ENCODE measurements at regions not wholly inside any gene's neighbourhood (a gene's known extent, or its start where the extent isn't known, plus 50 kb on each side); places are given as distances from the start of the nearest gene placed in this dataset.

GRCh38 chr4:3850128-3850527 lies 83.9 kb downstream of the ADRA2C start:
- Histone ChIP-seq H3K27ac (no peak overlapping the region), H3K9me3 (replicated peaks in 1 of 3) (no peaks in the 10 kb centered on the region), H3K36me3 (replicated peaks in 1 of 2) (no peaks in the 10 kb centered on the region), H3K27me3 (peaks cover 6% of the 10 kb centered on the region), H3K4me1 (replicated peaks in 1 of 2) (no peaks in the 10 kb centered on the region), H3K4me3 (no peak overlapping the region)
- TF ChIP-seq POLR2A (IDR thresholded peaks at IDR 0.05) (no peak), CTCF (IDR thresholded peaks at IDR 0.05) (no peak)
- intact Hi-C loops (cut with DNase I) = no loop called here
- 83 to 100% (median 91%) methylated on average over 1 of the region's 1 CpG for WGBS, 4 donors
- DNase-seq = no peak

- intact Hi-C loops (cut with DNase I) = no loop called here
- no peak overlapping the region for H3K4me3 ChIP-seq
- H3K27me3 ChIP-seq = peaks cover 6% of the 10 kb centered on the region
- H3K36me3 ChIP-seq (replicated peaks in 1 of 2) = no peaks in the 10 kb centered on the region
- no peak for TF ChIP-seq CTCF (IDR thresholded peaks at IDR 0.05)
- no peak for TF ChIP-seq POLR2A (IDR thresholded peaks at IDR 0.05)
- WGBS, 4 donors = 47 to 61% (median 52%) methylated on average over 6 of the region's 6 CpGs
- H3K27ac ChIP-seq = no peak overlapping the region
- no peaks in the 10 kb centered on the region for H3K4me1 ChIP-seq (replicated peaks in 1 of 2)
- H3K9me3 ChIP-seq (replicated peaks in 1 of 3) = no peaks in the 10 kb centered on the region
- no peak for DNase-seq
These were observed 85.0 kb downstream of the ADRA2C start for GRCh38 chr4:3851211-3851610.

GRCh38 chr4:3851881-3852280 lies 85.7 kb downstream of the ADRA2C start:
- Histone ChIP-seq H3K4me3 (no peak overlapping the region), H3K27ac (no peak overlapping the region), H3K4me1 (replicated peaks in 1 of 2) (no peaks in the 10 kb centered on the region), H3K9me3 (replicated peaks in 1 of 3) (no peaks in the 10 kb centered on the region), H3K36me3 (replicated peaks in 1 of 2) (no peaks in the 10 kb centered on the region), H3K27me3 (peaks cover 6% of the 10 kb centered on the region)
- TF ChIP-seq CTCF (IDR thresholded peaks at IDR 0.05) = no peak
- no peak for TF ChIP-seq POLR2A (IDR thresholded peaks at IDR 0.05)
- DNase-seq = no peak
- 59 to 66% (median 64%) methylated on average over 3 to 10 of the region's 10 CpGs for WGBS, 4 donors
- intact Hi-C loops (cut with DNase I) = no loop called here

- H3K27me3 ChIP-seq = peaks cover 6% of the 10 kb centered on the region
- H3K4me3 ChIP-seq = no peak overlapping the region
- no peak for TF ChIP-seq POLR2A (IDR thresholded peaks at IDR 0.05)
- no peak for TF ChIP-seq CTCF (IDR thresholded peaks at IDR 0.05)
- intact Hi-C loops (cut with DNase I) = no loop called here
- no peak for DNase-seq
- H3K4me1 ChIP-seq (replicated peaks in 1 of 2) = no peaks in the 10 kb centered on the region
- no peaks in the 10 kb centered on the region for H3K9me3 ChIP-seq (replicated peaks in 1 of 3)
- no peaks in the 10 kb centered on the region for H3K36me3 ChIP-seq (replicated peaks in 1 of 2)
- 59 to 79% (median 76%) methylated on average over 4 to 11 of the region's 11 CpGs for WGBS, 4 donors
- no peak overlapping the region for H3K27ac ChIP-seq
These were observed 86.1 kb downstream of the ADRA2C start for GRCh38 chr4:3852309-3852708.
